H9 (cell line): ENCODE measurements at regions not wholly inside any gene's neighbourhood (a gene's known extent, or its start where the extent isn't known, plus 50 kb on each side); places are given as distances from the start of the nearest gene placed in this dataset.

Source experiments
- DNase-seq: peaks from one replicate; pipeline ENCODE4 v3.0.0-alpha.2; 2017
- H2AFZ ChIP-seq: one replicate; pipeline ENCODE4 v1.6.1; 2013; ENCODE audit warnings: mild to moderate bottlenecking, low read length, control low read depth, moderate library complexity
- H2AK5ac ChIP-seq: 2 replicates; pipeline ENCODE4 v1.6.1; 2013; ENCODE audit warnings: low read length, control low read depth, mixed read lengths; ENCODE audit not compliant: insufficient read length
- H2BK120ac ChIP-seq: one replicate; pipeline ENCODE4 v1.6.1; 2013; ENCODE audit warnings: low read depth, mild to moderate bottlenecking, low read length, control low read depth, inconsistent platforms; ENCODE audit not compliant: poor library complexity, severe bottlenecking
- H2BK12ac ChIP-seq: 2 replicates; pipeline ENCODE4 v1.6.1; 2013; ENCODE audit warnings: low read length, control low read depth, mixed read lengths, low read depth; ENCODE audit not compliant: insufficient read length
- H2BK15ac ChIP-seq: 2 replicates; pipeline ENCODE4 v1.6.1; 2013; ENCODE audit warnings: low read depth, low read length, control low read depth
- H2BK20ac ChIP-seq: one replicate; pipeline ENCODE4 v1.6.1; 2013; ENCODE audit warnings: low read depth, mild to moderate bottlenecking, low read length, control low read depth, inconsistent platforms; ENCODE audit not compliant: poor library complexity, severe bottlenecking
- H2BK5ac ChIP-seq: 2 replicates; pipeline ENCODE4 v1.6.1; 2013; ENCODE audit warnings: low read length, control low read depth, mixed read lengths; ENCODE audit not compliant: insufficient read length
- H3K14ac ChIP-seq: 2 replicates; pipeline ENCODE4 v1.6.1; 2013; ENCODE audit warnings: low read length, control low read depth; ENCODE audit not compliant: insufficient read depth
- H3K18ac ChIP-seq: 2 replicates; pipeline ENCODE4 v1.6.1; 2013; ENCODE audit warnings: low read depth, mild to moderate bottlenecking, mixed read lengths, low read length, control low read depth; ENCODE audit not compliant: insufficient read length
- H3K23ac ChIP-seq: 2 replicates; pipeline ENCODE4 v1.6.1; 2013; ENCODE audit warnings: low read length, control low read depth, mixed read lengths, low read depth; ENCODE audit not compliant: insufficient read length
- H3K23me2 ChIP-seq: 2 replicates; pipeline ENCODE4 v1.6.1; 2013; ENCODE audit warnings: low read depth, mild to moderate bottlenecking, mixed read lengths, low read length, control low read depth; ENCODE audit not compliant: insufficient read length, poor library complexity, severe bottlenecking
- H3K27ac ChIP-seq: 2 replicates; pipeline ENCODE4 v1.5.1; 2013; ENCODE audit warnings: low read length, control low read depth, mixed read lengths, low read depth; ENCODE audit not compliant: insufficient read length
- H3K27me3 ChIP-seq: 2 replicates; pipeline ENCODE4 v1.6.1; 2013; ENCODE audit warnings: low read length, control low read depth, inconsistent platforms; ENCODE audit not compliant: insufficient read depth
- H3K4ac ChIP-seq: 2 replicates; pipeline ENCODE4 v1.6.1; 2013; ENCODE audit warnings: low read depth, mild to moderate bottlenecking, control low read depth, inconsistent platforms, low read length, moderate library complexity
- H3K4me1 ChIP-seq: 2 replicates; pipeline ENCODE4 v1.6.1; 2013; ENCODE audit warnings: low read length, control low read depth, inconsistent platforms; ENCODE audit not compliant: insufficient read depth
- H3K4me2 ChIP-seq: 2 replicates; pipeline ENCODE4 v1.6.1; 2013; ENCODE audit warnings: low read length, control low read depth, mixed read lengths; ENCODE audit not compliant: insufficient read length, insufficient read depth
- H3K56ac ChIP-seq: 2 replicates; pipeline ENCODE4 v1.6.1; 2013; ENCODE audit warnings: low read depth, mild to moderate bottlenecking, mixed read lengths, low read length, control low read depth; ENCODE audit not compliant: insufficient read length
- H3K79me1 ChIP-seq: 2 replicates; pipeline ENCODE4 v1.6.1; 2013; ENCODE audit warnings: low read depth, mild to moderate bottlenecking, moderate library complexity, low read length, control low read depth, inconsistent platforms; ENCODE audit not compliant: insufficient read depth, poor library complexity, severe bottlenecking
- H3K79me2 ChIP-seq: 2 replicates; pipeline ENCODE4 v1.6.1; 2013; ENCODE audit warnings: low read length, control low read depth, inconsistent platforms; ENCODE audit not compliant: insufficient read depth
- H3K9ac ChIP-seq: 2 replicates; pipeline ENCODE4 v1.6.1; 2013; ENCODE audit warnings: low read length, control low read depth, mixed read lengths; ENCODE audit not compliant: insufficient read length; ENCODE audit errors: extremely low read depth
- H3K9me3 ChIP-seq: one replicate; pipeline ENCODE4 v1.6.1; 2013; ENCODE audit warnings: low read depth, low read length, inconsistent platforms; ENCODE audit not compliant: control insufficient read depth
- H3T11ph ChIP-seq: one replicate; pipeline ENCODE4 v1.6.1; 2013; ENCODE audit warnings: mild to moderate bottlenecking, low read length, control low read depth, inconsistent platforms
- H4K20me1 ChIP-seq: one replicate; pipeline ENCODE4 v1.6.1; 2013; ENCODE audit not compliant: control insufficient read depth, insufficient read length, insufficient read depth
- H4K5ac ChIP-seq: 2 replicates; pipeline ENCODE4 v1.6.1; 2013; ENCODE audit warnings: low read depth, mild to moderate bottlenecking, mixed read lengths, low read length, control low read depth; ENCODE audit not compliant: insufficient read length
- H4K8ac ChIP-seq: replicated peaks from 2 replicates; pipeline ENCODE4 v1.6.1; 2013; ENCODE audit warnings: low read length, control low read depth, mixed read lengths, low read depth; ENCODE audit not compliant: insufficient read length
- H4K91ac ChIP-seq: 2 replicates; pipeline ENCODE4 v1.6.1; 2013; ENCODE audit warnings: low read depth, mild to moderate bottlenecking, moderate library complexity, mixed read lengths, low read length, control low read depth; ENCODE audit not compliant: insufficient read length
- H3K27ac Mint-ChIP-seq, 3 experiments: 2 replicates in 2 of 3; 3 replicates in 1 of 3; pipeline ENCODE4 v1.8.0; 2020 to 2021; ENCODE audit warnings: mixed read lengths in 3 of 3, mild to moderate bottlenecking in 1 of 3, moderate library complexity in 1 of 3
- H3K27me3 Mint-ChIP-seq: 2 replicates; pipeline ENCODE4 v1.8.0; 2021; ENCODE audit warnings: low read depth, mild to moderate bottlenecking, moderate library complexity, mixed read lengths
- H3K36me3 Mint-ChIP-seq, 3 experiments: 2 replicates in 2 of 3; 3 replicates in 1 of 3; pipeline ENCODE4 v1.8.0; 2020 to 2021; ENCODE audit warnings: low read depth in 3 of 3, mixed read lengths in 3 of 3; ENCODE audit not compliant: insufficient read depth in 1 of 3
- H3K4me1 Mint-ChIP-seq, 2 experiments: 2 replicates each; pipeline ENCODE4 v1.8.0; 2020; ENCODE audit warnings: mixed read lengths in 2 of 2
- H3K4me3 Mint-ChIP-seq, 2 experiments: 2 replicates in 1 of 2; 3 replicates in 1 of 2; pipeline ENCODE4 v1.8.0; 2020 to 2021; ENCODE audit warnings: mild to moderate bottlenecking in 2 of 2, mixed read lengths in 2 of 2, moderate library complexity in 1 of 2
- H3K9me3 Mint-ChIP-seq, 2 experiments: 2 replicates in 1 of 2; 3 replicates in 1 of 2; pipeline ENCODE4 v1.8.0; 2020; ENCODE audit warnings: mild to moderate bottlenecking in 2 of 2, mixed read lengths in 2 of 2, moderate library complexity in 1 of 2
- WGBS: extraction: QIAGEN DNeasy Blood & Tissue Kit; methylation state at CpG from one replicate; pipeline ENCODE4 v1.1.7; 2013; ENCODE audit warnings: missing lambda C conversion rate, low lambda C conversion rate, mixed read lengths; ENCODE audit not compliant: insufficient read length; ENCODE audit errors: extremely low coverage; 5-methylcytosine and 5-hydroxymethylcytosine counted together
- TF ChIP-seq, protein P1 (sequence below): fragments of 200-600 bp; sonication (generic); conservative IDR thresholded peaks from 3 replicates; pipeline ENCODE4 v1.8.0; 2021; ENCODE audit warnings: antibody characterized with exemption, mild to moderate bottlenecking

DNA sequence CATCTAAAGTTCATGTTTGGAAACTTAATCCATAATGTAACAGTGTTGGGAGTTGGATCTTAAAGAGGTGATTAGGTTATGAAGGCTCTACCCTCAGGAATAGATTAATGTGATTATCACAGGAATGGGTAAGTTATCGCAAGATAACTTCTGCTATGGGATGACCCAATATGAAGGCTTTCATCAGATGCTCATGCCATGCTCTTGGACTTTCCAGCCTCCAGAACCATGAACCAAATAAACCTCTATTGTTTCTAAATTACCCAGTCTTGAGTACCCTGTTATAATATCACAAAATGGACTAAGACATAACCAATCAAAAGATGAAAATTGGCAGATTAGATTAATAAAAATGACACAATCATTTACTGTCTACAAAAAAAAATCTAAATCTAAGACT is 906.9 kb upstream of the SOX9 start:
- H4K20me1 ChIP-seq, result no peaks in the 10 kb centered on the region
- no peak overlapping the region for H4K91ac ChIP-seq
- Mint-ChIP-seq H3K27ac (no peak overlapping the region), H3K27me3 (no peaks in the 10 kb centered on the region), H3K36me3 (peaks cover 0 to 17% (median 0%) of the 10 kb centered on the region in 3 experiments; a peak in 3 of 7 replicates), H3K4me3 (no peak overlapping the region), H3K4me1 (no peaks in the 10 kb centered on the region), H3K9me3 (peaks cover 10 to 20% of the 10 kb centered on the region in 2 experiments; a peak in 4 of 5 replicates)
- no peak overlapping the region for H3K9ac ChIP-seq
- no peak overlapping the region for H3K14ac ChIP-seq
- no peak for DNase-seq
- H2AK5ac ChIP-seq, result no peak overlapping the region
- H2BK15ac ChIP-seq, result no peak overlapping the region
- no peaks in the 10 kb centered on the region for H3K23me2 ChIP-seq
- no peaks in the 10 kb centered on the region for H3K79me1 ChIP-seq
- H4K5ac ChIP-seq, result no peak overlapping the region
- no peak overlapping the region for H2BK12ac ChIP-seq
- H2BK5ac ChIP-seq, result no peak overlapping the region
- no peak overlapping the region for H2AFZ ChIP-seq
- H2BK120ac ChIP-seq, result no peak overlapping the region
- H3K23ac ChIP-seq, result no peak overlapping the region
- WGBS, result no CpG with 5 or more reads among the region's 1 CpG
- TF ChIP-seq, protein P1, sequence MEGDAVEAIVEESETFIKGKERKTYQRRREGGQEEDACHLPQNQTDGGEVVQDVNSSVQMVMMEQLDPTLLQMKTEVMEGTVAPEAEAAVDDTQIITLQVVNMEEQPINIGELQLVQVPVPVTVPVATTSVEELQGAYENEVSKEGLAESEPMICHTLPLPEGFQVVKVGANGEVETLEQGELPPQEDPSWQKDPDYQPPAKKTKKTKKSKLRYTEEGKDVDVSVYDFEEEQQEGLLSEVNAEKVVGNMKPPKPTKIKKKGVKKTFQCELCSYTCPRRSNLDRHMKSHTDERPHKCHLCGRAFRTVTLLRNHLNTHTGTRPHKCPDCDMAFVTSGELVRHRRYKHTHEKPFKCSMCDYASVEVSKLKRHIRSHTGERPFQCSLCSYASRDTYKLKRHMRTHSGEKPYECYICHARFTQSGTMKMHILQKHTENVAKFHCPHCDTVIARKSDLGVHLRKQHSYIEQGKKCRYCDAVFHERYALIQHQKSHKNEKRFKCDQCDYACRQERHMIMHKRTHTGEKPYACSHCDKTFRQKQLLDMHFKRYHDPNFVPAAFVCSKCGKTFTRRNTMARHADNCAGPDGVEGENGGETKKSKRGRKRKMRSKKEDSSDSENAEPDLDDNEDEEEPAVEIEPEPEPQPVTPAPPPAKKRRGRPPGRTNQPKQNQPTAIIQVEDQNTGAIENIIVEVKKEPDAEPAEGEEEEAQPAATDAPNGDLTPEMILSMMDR, result no peak
- H3K27me3 ChIP-seq, result no peaks in the 10 kb centered on the region
- no peak overlapping the region for H3T11ph ChIP-seq
- no peak overlapping the region for H3K56ac ChIP-seq
- H3K79me2 ChIP-seq, result no peaks in the 10 kb centered on the region
- no peak overlapping the region for H4K8ac ChIP-seq
- no peaks in the 10 kb centered on the region for H3K4me1 ChIP-seq
- H3K9me3 ChIP-seq, result no peaks in the 10 kb centered on the region
- H3K4ac ChIP-seq, result no peak overlapping the region
- no peak overlapping the region for H3K4me2 ChIP-seq
- no peak overlapping the region for H2BK20ac ChIP-seq
- no peak overlapping the region for H3K18ac ChIP-seq
- H3K27ac ChIP-seq, result no peak overlapping the region
